GM13976 (cell line): ENCODE measurements at regions not wholly inside any gene's neighbourhood (a gene's known extent, or its start where the extent isn't known, plus 50 kb on each side); places are given as distances from the start of the nearest gene placed in this dataset.
"Not testable (repeated sequence)": the region's sequence is repeated elsewhere in the genome, so short reads cannot be mapped to it uniquely, and the experiment has no call there.

Source experiments
- DNase-seq: peaks from one replicate; pipeline ENCODE4 v3.0.0; 2012; ENCODE audit warnings: low spot score
- in situ Hi-C: fragments of 300-500 bp; cut with MboI; formaldehyde crosslinking; loops from one replicate; pipeline ENCODE4 v1.12.0; 2022; ENCODE audit warnings: low sequenced_read_pairs, mixed read lengths, inconsistent platforms; ENCODE audit not compliant: unreplicated experiment
- TF ChIP-seq, protein P1 (sequence below): IDR thresholded peaks from 2 replicates; pipeline ENCODE4 v1.5.1; 2012; ENCODE audit warnings: borderline replicate concordance, mild to moderate bottlenecking; ENCODE audit not compliant: insufficient read depth; ENCODE audit errors: extremely low read depth, missing control alignments, control extremely low read depth

- in situ Hi-C loops: no loop called here
- TF ChIP-seq, protein P1, sequence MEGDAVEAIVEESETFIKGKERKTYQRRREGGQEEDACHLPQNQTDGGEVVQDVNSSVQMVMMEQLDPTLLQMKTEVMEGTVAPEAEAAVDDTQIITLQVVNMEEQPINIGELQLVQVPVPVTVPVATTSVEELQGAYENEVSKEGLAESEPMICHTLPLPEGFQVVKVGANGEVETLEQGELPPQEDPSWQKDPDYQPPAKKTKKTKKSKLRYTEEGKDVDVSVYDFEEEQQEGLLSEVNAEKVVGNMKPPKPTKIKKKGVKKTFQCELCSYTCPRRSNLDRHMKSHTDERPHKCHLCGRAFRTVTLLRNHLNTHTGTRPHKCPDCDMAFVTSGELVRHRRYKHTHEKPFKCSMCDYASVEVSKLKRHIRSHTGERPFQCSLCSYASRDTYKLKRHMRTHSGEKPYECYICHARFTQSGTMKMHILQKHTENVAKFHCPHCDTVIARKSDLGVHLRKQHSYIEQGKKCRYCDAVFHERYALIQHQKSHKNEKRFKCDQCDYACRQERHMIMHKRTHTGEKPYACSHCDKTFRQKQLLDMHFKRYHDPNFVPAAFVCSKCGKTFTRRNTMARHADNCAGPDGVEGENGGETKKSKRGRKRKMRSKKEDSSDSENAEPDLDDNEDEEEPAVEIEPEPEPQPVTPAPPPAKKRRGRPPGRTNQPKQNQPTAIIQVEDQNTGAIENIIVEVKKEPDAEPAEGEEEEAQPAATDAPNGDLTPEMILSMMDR: no peak
- DNase-seq: no peak
Measured at GRCh38 chr3:110685630-110686029, 386.0 kb upstream of the NECTIN3 start.

DNA sequence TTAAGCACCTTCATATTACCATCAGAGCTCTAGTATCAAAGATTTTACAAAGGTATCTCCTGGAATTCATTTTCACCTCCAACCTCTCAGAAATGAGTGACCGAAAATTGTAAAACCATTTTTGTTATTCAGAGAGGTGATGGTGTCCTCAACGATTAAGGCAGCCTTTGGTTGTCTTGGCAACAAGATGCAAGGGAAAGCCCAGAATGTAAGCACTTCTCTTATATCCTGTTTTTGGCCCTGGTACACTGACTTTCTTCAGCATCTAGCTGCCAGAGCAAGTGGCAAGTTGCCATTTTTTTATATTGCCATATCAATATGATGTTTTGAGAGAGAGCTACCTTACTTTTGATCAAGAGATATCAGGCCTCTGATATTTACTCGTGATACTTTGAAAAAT is 384.9 kb upstream of the NECTIN3 start:
- TF ChIP-seq, protein P1: no peak
- DNase-seq: no peak
- in situ Hi-C loops: no loop called here

DNA sequence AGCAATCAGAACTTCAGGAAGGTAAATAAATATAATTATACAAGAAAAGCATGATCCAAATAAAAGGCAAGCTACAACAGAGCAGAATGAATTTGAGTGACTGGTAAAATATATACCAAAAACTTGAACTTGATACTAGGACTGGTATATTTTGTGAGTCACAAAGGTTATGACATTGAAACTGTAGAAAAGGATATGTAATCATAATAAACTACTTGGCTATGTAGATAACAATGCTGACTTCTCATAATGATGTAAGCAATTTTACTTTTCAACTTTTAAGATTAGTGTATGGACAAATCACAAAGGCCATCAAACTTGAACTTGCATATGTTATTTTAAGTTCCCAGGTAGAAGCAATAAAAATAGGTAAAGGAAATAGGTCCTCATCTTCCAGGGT is 384.5 kb upstream of the NECTIN3 start:
- TF ChIP-seq, protein P1: no peak
- in situ Hi-C loops: no loop called here
- DNase-seq: no peak

DNA sequence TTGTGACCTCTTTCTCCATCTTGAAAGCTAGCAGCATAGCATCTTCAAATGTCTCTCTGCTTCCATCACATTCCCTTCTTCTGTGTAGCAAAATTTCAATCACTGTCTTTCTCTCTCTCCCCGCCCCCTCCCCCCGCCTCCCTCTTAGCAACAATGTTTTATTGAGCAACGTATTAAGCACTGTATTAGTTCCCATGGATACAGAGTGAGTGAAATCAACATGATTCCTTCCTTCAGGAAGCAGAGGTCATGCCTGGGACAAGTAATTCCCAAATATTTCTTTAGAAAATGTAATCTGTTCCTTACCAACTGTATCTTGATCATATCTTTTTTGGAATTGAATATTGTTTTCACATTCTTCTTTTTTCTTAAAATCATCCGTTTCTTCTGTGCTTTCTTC is 373.7 kb upstream of the NECTIN3 start:
- DNase-seq: no peak
- in situ Hi-C loops: no loop called here
- TF ChIP-seq, protein P1: no peak

GRCh38 chr3:110704332-110704731 is 367.3 kb upstream of the NECTIN3 start:
- in situ Hi-C loops, DNase-seq: not testable (repeated sequence)

- TF ChIP-seq, protein P1: no peak
- in situ Hi-C loops: no loop called here
- no peak for DNase-seq
Measured at GRCh38 chr3:110708156-110708555, 363.5 kb upstream of the NECTIN3 start.

GRCh38 chr3:110710156-110710555 is 361.5 kb upstream of the NECTIN3 start:
- TF ChIP-seq, protein P1: no peak
- no peak for DNase-seq
- in situ Hi-C loops: no loop called here

DNA sequence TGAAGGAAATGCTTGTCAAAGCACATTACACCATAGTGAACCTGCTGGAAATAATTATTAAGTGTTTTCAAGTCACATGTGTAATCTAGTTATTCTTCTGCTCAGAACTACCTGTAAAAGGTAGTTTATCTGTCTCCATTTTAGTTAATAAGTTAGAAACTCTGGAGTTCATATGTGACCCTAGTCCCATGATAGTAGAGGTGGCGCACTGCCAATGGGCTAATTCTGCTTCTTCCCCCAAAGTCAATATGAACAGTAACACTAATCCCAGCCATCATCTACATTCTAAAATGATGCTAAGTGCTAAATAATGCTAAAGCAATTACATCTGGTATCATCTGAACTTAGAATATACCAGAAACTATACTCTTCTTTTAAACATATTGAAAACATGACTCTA is 361.0 kb upstream of the NECTIN3 start:
- no peak for DNase-seq
- TF ChIP-seq, protein P1: no peak
- in situ Hi-C loops: no loop called here
